Vagina (tissue), 2 donors: ENCODE measurements at regions not wholly inside any gene's neighbourhood (a gene's known extent, or its start where the extent isn't known, plus 50 kb on each side); places are given as distances from the start of the nearest gene placed in this dataset.

Experiments
- DNase-seq, 2 donors: peaks; one replicate each; pipeline ENCODE4 v3.0.0-alpha.2; 2017; ENCODE audit errors: extremely low spot score in 2 of 2
- H3K27ac ChIP-seq: fragments of 200-600 bp; sonication (generic); one replicate; pipeline ENCODE4 v1.5.1; 2019
- H3K27me3 ChIP-seq: fragments of 200-600 bp; sonication (generic); one replicate; pipeline ENCODE4 v1.5.1; 2019
- H3K36me3 ChIP-seq, 2 donors: fragments of 200-600 bp; sonication (generic); one replicate each; pipeline ENCODE4 v1.5.1; 2017 to 2019
- H3K4me1 ChIP-seq: fragments of 200-600 bp; sonication (generic); one replicate; pipeline ENCODE4 v1.5.1; 2019
- H3K4me3 ChIP-seq, 2 donors: fragments of 200-600 bp; sonication (generic); 1 replicate in 1 of 2; 2 replicates in 1 of 2; pipeline ENCODE4 v1.5.1; 2016 to 2019
- H3K9me3 ChIP-seq: fragments of 200-600 bp; sonication (generic); one replicate; pipeline ENCODE4 v1.5.1; 2019
- POLR2A ChIP-seq, 2 donors: fragments of 450-650 bp; IDR thresholded peaks; one replicate each; pipeline ENCODE4 v1.6.1; 2017; ENCODE audit warnings: antibody characterized with exemption in 2 of 2, mild to moderate bottlenecking in 2 of 2, moderate library complexity in 2 of 2
- POLR2AphosphoS5 ChIP-seq, 2 donors: sonication (generic); formaldehyde crosslinking; IDR thresholded peaks; one replicate each; pipeline ENCODE4 v1.9.0; 2017; ENCODE audit warnings: antibody characterized with exemption in 2 of 2, mild to moderate bottlenecking in 2 of 2, low read depth in 1 of 2; ENCODE audit not compliant: insufficient read depth in 1 of 2
- intact Hi-C: fragments of 100-400 bp; cut with DNase I; formaldehyde crosslinking; loops from one replicate; pipeline ENCODE4 v1.15.1; 2023
- TF ChIP-seq, protein P1 (sequence below), 3 experiments: fragments of 450-650 bp in 2 of 3; fragments of 200-600 bp in 1 of 3; sonication (generic) in 1 of 3; IDR thresholded peaks; one replicate each; pipeline ENCODE4 v1.5.1; 2017 to 2019; ENCODE audit warnings: antibody characterized with exemption in 3 of 3, mild to moderate bottlenecking in 2 of 3, moderate library complexity in 2 of 3

DNA sequence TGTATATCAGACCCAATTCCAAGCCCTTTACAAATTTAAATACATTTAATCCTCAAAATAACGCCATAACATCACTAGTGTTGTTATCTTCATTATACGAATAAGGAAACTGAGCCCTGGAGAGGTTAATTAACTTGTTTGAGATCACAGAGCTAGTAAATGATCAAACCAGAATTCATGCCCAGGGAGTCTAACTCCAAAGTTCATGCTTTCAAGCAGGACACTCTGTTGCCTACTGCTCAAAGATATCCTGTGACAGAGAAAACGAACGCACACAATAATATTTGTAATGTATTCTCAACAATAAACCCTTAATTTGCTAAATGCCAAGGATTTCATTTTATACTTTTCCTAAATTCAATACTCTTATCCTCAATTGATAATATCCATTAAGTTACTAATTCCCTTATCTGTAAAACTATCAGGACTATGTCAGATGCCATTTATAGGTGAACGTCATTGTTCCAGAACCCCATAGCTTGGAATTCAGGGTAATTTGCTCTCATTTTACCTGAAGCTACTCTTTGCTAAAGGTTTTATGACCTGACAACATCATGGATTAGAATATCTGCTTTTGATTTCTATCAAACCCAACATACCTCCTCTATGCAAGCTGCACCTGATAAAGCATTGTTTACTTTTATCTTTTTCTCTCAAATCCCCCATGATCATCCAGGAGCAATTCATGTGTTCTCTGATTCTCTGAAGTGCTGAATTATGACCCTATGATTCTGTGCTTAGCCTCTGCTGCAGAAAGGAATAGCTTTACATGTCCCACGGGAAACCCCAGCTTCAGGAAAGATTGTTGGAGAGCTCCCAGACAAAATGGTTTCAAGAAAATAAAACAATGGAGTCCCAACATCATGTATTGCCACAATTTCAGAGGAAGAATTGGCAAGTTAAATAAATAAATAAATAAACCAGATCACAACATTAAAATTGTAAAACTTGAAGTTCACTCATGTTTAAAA lies 150.2 kb upstream of the CDK1 start:
- DNase-seq, result no peak
- Histone ChIP-seq H3K36me3 (no peaks in the 10 kb centered on the region), H3K4me1 (no peaks in the 10 kb centered on the region), H3K27me3 (no peaks in the 10 kb centered on the region), H3K27ac (no peak overlapping the region), H3K4me3 (no peak overlapping the region), H3K9me3 (no peaks in the 10 kb centered on the region)
- TF ChIP-seq POLR2AphosphoS5 (IDR thresholded peaks at IDR 0.05; ENCODE audit: insufficient read depth in 1 of 2, low read depth in 1 of 2) (no peak), POLR2A (IDR thresholded peaks at IDR 0.05) (no peak)
- TF ChIP-seq, protein P1, sequence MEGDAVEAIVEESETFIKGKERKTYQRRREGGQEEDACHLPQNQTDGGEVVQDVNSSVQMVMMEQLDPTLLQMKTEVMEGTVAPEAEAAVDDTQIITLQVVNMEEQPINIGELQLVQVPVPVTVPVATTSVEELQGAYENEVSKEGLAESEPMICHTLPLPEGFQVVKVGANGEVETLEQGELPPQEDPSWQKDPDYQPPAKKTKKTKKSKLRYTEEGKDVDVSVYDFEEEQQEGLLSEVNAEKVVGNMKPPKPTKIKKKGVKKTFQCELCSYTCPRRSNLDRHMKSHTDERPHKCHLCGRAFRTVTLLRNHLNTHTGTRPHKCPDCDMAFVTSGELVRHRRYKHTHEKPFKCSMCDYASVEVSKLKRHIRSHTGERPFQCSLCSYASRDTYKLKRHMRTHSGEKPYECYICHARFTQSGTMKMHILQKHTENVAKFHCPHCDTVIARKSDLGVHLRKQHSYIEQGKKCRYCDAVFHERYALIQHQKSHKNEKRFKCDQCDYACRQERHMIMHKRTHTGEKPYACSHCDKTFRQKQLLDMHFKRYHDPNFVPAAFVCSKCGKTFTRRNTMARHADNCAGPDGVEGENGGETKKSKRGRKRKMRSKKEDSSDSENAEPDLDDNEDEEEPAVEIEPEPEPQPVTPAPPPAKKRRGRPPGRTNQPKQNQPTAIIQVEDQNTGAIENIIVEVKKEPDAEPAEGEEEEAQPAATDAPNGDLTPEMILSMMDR (IDR thresholded peaks at IDR 0.05), result no peak
- intact Hi-C loops, result no loop called here

- no peaks in the 10 kb centered on the region for H3K27me3 ChIP-seq
- intact Hi-C loops, result no loop called here
- TF ChIP-seq POLR2AphosphoS5 (IDR thresholded peaks at IDR 0.05; ENCODE audit: insufficient read depth in 1 of 2, low read depth in 1 of 2) (no peak), POLR2A (IDR thresholded peaks at IDR 0.05) (no peak)
- TF ChIP-seq, protein P1 (IDR thresholded peaks at IDR 0.05), result no peak
- H3K4me1 ChIP-seq, result no peaks in the 10 kb centered on the region
- H3K4me3 ChIP-seq, result no peak overlapping the region
- no peaks in the 10 kb centered on the region for H3K36me3 ChIP-seq
- no peaks in the 10 kb centered on the region for H3K9me3 ChIP-seq
- no peak for DNase-seq
- H3K27ac ChIP-seq, result no peak overlapping the region
Measured at GRCh38 chr10:60626037-60626436, 152.2 kb upstream of the CDK1 start.

GRCh38 chr10:60623627-60624026 lies 154.7 kb upstream of the CDK1 start:
- DNase-seq, result no peak
- TF ChIP-seq POLR2AphosphoS5 (IDR thresholded peaks at IDR 0.05; ENCODE audit: insufficient read depth in 1 of 2, low read depth in 1 of 2) (no peak), POLR2A (IDR thresholded peaks at IDR 0.05) (no peak)
- TF ChIP-seq, protein P1 (IDR thresholded peaks at IDR 0.05), result no peak
- no peaks in the 10 kb centered on the region for H3K27me3 ChIP-seq
- H3K36me3 ChIP-seq, result no peaks in the 10 kb centered on the region
- H3K9me3 ChIP-seq, result no peaks in the 10 kb centered on the region
- no peak overlapping the region for H3K27ac ChIP-seq
- no peaks in the 10 kb centered on the region for H3K4me1 ChIP-seq
- intact Hi-C loops, result no loop called here
- H3K4me3 ChIP-seq, result no peak overlapping the region

DNA sequence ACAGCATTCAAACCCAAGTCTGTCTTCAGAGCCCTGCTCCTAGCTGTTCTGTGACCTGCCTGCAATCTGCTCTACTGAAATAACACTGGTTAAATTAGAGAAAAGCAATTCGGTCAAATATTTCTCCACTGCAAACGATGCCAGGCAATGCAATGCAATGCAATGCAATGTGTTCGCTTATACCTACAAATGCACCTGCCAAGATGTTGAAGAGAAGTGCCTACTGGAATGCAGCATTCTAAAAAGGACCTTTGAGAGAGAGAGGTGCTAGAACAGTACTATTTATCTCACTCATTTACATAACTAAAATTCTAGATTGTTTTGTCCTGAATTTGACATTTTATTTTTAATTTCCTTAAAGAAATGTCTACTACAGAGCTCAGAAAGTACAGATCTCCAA lies 157.3 kb upstream of the CDK1 start:
- TF ChIP-seq POLR2A (IDR thresholded peaks at IDR 0.05) (no peak), POLR2AphosphoS5 (IDR thresholded peaks at IDR 0.05; ENCODE audit: insufficient read depth in 1 of 2, low read depth in 1 of 2) (no peak)
- TF ChIP-seq, protein P1 (IDR thresholded peaks at IDR 0.05), result no peak
- Histone ChIP-seq H3K4me3 (no peak overlapping the region), H3K27ac (no peak overlapping the region), H3K9me3 (no peaks in the 10 kb centered on the region), H3K4me1 (no peaks in the 10 kb centered on the region), H3K36me3 (no peaks in the 10 kb centered on the region), H3K27me3 (no peaks in the 10 kb centered on the region)
- intact Hi-C loops, result no loop called here
- DNase-seq, result no peak

GRCh38 chr10:60618861-60619260 lies 159.4 kb upstream of the CDK1 start:
- Histone ChIP-seq H3K9me3 (no peaks in the 10 kb centered on the region), H3K36me3 (no peaks in the 10 kb centered on the region), H3K4me3 (no peak overlapping the region), H3K4me1 (no peaks in the 10 kb centered on the region), H3K27me3 (no peaks in the 10 kb centered on the region), H3K27ac (no peak overlapping the region)
- intact Hi-C loops, result no loop called here
- TF ChIP-seq, protein P1 (IDR thresholded peaks at IDR 0.05), result no peak
- no peak for TF ChIP-seq POLR2A (IDR thresholded peaks at IDR 0.05)
- no peak for TF ChIP-seq POLR2AphosphoS5 (IDR thresholded peaks at IDR 0.05; ENCODE audit: insufficient read depth in 1 of 2, low read depth in 1 of 2)
- no peak for DNase-seq
